ENCODE measurements at regions not wholly inside any gene's neighbourhood (a gene's known extent, or its start where the extent isn't known, plus 50 kb on each side); places are given as distances from the start of the nearest gene placed in this dataset.

DNA sequence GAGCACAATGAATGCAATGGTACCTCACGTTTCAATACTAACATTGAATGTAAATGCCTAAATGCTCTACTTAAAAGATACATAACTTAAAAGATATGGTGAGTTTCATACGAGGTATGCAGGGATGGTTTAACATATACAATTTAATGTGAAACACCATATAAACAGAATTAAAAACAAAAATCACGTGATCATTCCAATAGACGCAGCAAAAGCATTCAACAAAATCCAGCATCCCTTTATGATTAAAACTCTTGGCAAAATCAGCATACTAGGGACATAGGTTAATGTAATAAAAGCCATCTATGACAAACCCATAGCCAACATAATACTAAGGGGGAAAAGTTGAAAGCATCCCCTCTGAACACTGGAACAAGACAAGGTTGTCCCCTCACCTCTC lies 845.7 kb downstream of the SLC16A7 start:
- Histone ChIP-seq H3K27ac (ENCODE audit: extremely low read depth, low read depth, low read length) (no peak overlapping the region), H3K9me1 (ENCODE audit: control insufficient read depth, insufficient read depth, low read length) (no peaks in the 10 kb centered on the region), H3K9me3 (replicated peaks; ENCODE audit: control insufficient read depth, insufficient read depth, low read depth, low read length) (no peaks in the 10 kb centered on the region), H3K36me3 (ENCODE audit: control insufficient read depth, insufficient read depth, low read length) (no peaks in the 10 kb centered on the region), H4K20me1 (replicated peaks; ENCODE audit: control insufficient read depth, insufficient read depth, low read length) (no peaks in the 10 kb centered on the region), H3K79me2 (ENCODE audit: control insufficient read depth, insufficient read depth, low read length) (no peaks in the 10 kb centered on the region), H3K9ac (ENCODE audit: insufficient read depth in 1 of 2, low read depth in 2 of 2, low read length in 2 of 2) (no peak overlapping the region), H3K4me3 (no peak overlapping the region), H3K27me3 (ENCODE audit: control insufficient read depth in 2 of 2, insufficient read depth in 2 of 2, low read length in 2 of 2) (no peaks in the 10 kb centered on the region), H2AFZ (ENCODE audit: low read depth, low read length) (no peak overlapping the region), H3K4me2 (ENCODE audit: insufficient read depth, low read length) (no peak overlapping the region), H3K4me1 (replicated peaks in 1 of 2; ENCODE audit: control insufficient read depth in 2 of 2, insufficient read depth in 2 of 2, low read length in 2 of 2) (no peaks in the 10 kb centered on the region)
- in situ Hi-C loops (cut with MboI) (no loop called here), intact Hi-C loops (cut with micrococcal nuclease) (no loop called here)
- DNase-seq (ENCODE audit: extremely low read depth in 1 of 4, low spot score in 3 of 4): no peak
- TF ChIP-seq, protein P1, sequence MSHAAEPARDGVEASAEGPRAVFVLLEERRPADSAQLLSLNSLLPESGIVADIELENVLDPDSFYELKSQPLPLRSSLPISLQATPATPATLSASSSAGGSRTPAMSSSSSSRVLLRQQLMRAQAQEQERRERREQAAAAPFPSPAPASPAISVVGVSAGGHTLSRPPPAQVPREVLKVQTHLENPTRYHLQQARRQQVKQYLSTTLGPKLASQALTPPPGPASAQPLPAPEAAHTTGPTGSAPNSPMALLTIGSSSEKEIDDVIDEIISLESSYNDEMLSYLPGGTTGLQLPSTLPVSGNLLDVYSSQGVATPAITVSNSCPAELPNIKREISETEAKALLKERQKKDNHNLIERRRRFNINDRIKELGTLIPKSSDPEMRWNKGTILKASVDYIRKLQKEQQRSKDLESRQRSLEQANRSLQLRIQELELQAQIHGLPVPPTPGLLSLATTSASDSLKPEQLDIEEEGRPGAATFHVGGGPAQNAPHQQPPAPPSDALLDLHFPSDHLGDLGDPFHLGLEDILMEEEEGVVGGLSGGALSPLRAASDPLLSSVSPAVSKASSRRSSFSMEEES (CRISPR knock-in tag; IDR thresholded peaks at IDR 0.05): peak; percentile 87
- TF ChIP-seq ZNF217 (CRISPR knock-in tag; IDR thresholded peaks at IDR 0.05): no peak
- FAIRE-seq: no peak
- CTCF ChIA-PET (ENCODE audit: low intra/inter-chr PET ratio): no interaction called here
- WGBS (ENCODE audit: insufficient coverage, low coverage, missing lambda C conversion rate): 0% methylated on average over 4 of the region's 4 CpGs
- BruUV-seq (replicated peaks): no TSS peak
- ATAC-seq: no peak
- POLR2A ChIA-PET: no interaction called here

DNA sequence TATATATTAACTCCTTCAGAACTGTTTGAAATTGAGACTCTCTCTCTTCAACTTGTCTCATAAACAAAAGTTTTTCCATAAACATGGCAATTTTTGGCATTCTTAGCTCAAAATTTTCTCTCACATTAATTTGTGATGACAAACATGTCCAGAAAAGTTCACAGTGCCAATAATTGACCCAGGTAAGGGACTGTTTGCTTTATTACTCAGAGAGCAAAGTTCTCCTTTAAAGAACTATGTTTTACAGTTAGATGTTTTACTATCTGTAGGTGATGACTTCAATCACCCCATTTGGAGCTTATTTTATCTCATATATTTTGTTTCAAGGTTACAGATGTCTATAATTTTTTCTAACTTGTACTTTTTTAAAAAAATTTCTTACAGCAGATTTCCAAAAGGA lies 855.6 kb downstream of the SLC16A7 start:
- no TSS peak for BruUV-seq (replicated peaks)
- Histone ChIP-seq H3K9me3 (replicated peaks; ENCODE audit: control insufficient read depth, insufficient read depth, low read depth, low read length) (no peaks in the 10 kb centered on the region), H3K4me3 (no peak overlapping the region), H3K36me3 (ENCODE audit: control insufficient read depth, insufficient read depth, low read length) (no peaks in the 10 kb centered on the region), H3K27me3 (ENCODE audit: control insufficient read depth in 2 of 2, insufficient read depth in 2 of 2, low read length in 2 of 2) (no peaks in the 10 kb centered on the region), H2AFZ (ENCODE audit: low read depth, low read length) (no peak overlapping the region), H3K9ac (ENCODE audit: insufficient read depth in 1 of 2, low read depth in 2 of 2, low read length in 2 of 2) (no peak overlapping the region), H3K9me1 (ENCODE audit: control insufficient read depth, insufficient read depth, low read length) (no peaks in the 10 kb centered on the region), H4K20me1 (replicated peaks; ENCODE audit: control insufficient read depth, insufficient read depth, low read length) (no peaks in the 10 kb centered on the region), H3K27ac (ENCODE audit: extremely low read depth, low read depth, low read length) (no peak overlapping the region), H3K79me2 (ENCODE audit: control insufficient read depth, insufficient read depth, low read length) (no peaks in the 10 kb centered on the region), H3K4me1 (replicated peaks in 1 of 2; ENCODE audit: control insufficient read depth in 2 of 2, insufficient read depth in 2 of 2, low read length in 2 of 2) (no peaks in the 10 kb centered on the region), H3K4me2 (ENCODE audit: insufficient read depth, low read length) (no peak overlapping the region)
- ATAC-seq: no peak
- CTCF ChIA-PET (ENCODE audit: low intra/inter-chr PET ratio): no interaction called here
- no peak for FAIRE-seq
- POLR2A ChIA-PET: no interaction called here
- intact Hi-C loops (cut with micrococcal nuclease) (no loop called here), in situ Hi-C loops (cut with MboI) (no loop called here)
- DNase-seq (ENCODE audit: extremely low read depth in 1 of 4, low spot score in 3 of 4): no peak
- TF ChIP-seq ZNF384 (IDR thresholded peaks at IDR 0.05; ENCODE audit: low read depth, low read length) (no peak), SMARCB1 (IDR thresholded peaks at IDR 0.05; ENCODE audit: insufficient read length, low read depth) (no peak)
- TF ChIP-seq, protein P2, sequence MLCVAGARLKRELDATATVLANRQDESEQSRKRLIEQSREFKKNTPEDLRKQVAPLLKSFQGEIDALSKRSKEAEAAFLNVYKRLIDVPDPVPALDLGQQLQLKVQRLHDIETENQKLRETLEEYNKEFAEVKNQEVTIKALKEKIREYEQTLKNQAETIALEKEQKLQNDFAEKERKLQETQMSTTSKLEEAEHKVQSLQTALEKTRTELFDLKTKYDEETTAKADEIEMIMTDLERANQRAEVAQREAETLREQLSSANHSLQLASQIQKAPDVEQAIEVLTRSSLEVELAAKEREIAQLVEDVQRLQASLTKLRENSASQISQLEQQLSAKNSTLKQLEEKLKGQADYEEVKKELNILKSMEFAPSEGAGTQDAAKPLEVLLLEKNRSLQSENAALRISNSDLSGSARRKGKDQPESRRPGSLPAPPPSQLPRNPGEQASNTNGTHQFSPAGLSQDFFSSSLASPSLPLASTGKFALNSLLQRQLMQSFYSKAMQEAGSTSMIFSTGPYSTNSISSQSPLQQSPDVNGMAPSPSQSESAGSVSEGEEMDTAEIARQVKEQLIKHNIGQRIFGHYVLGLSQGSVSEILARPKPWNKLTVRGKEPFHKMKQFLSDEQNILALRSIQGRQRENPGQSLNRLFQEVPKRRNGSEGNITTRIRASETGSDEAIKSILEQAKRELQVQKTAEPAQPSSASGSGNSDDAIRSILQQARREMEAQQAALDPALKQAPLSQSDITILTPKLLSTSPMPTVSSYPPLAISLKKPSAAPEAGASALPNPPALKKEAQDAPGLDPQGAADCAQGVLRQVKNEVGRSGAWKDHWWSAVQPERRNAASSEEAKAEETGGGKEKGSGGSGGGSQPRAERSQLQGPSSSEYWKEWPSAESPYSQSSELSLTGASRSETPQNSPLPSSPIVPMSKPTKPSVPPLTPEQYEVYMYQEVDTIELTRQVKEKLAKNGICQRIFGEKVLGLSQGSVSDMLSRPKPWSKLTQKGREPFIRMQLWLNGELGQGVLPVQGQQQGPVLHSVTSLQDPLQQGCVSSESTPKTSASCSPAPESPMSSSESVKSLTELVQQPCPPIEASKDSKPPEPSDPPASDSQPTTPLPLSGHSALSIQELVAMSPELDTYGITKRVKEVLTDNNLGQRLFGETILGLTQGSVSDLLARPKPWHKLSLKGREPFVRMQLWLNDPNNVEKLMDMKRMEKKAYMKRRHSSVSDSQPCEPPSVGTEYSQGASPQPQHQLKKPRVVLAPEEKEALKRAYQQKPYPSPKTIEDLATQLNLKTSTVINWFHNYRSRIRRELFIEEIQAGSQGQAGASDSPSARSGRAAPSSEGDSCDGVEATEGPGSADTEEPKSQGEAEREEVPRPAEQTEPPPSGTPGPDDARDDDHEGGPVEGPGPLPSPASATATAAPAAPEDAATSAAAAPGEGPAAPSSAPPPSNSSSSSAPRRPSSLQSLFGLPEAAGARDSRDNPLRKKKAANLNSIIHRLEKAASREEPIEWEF (CRISPR knock-in tag; IDR thresholded peaks at IDR 0.05): no peak
- TF ChIP-seq, protein P3, sequence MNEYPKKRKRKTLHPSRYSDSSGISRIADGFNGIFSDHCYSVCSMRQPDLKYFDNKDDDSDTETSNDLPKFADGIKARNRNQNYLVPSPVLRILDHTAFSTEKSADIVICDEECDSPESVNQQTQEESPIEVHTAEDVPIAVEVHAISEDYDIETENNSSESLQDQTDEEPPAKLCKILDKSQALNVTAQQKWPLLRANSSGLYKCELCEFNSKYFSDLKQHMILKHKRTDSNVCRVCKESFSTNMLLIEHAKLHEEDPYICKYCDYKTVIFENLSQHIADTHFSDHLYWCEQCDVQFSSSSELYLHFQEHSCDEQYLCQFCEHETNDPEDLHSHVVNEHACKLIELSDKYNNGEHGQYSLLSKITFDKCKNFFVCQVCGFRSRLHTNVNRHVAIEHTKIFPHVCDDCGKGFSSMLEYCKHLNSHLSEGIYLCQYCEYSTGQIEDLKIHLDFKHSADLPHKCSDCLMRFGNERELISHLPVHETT (CRISPR knock-in tag; conservative IDR thresholded peaks at IDR 0.05 in 1 of 2, IDR thresholded peaks at IDR 0.05 in 1 of 2): no peak

Data from K562 (cell line).